GM21390 (cell line): ENCODE measurements at regions not wholly inside any gene's neighbourhood (a gene's known extent, or its start where the extent isn't known, plus 50 kb on each side); places are given as distances from the start of the nearest gene placed in this dataset.

ENCODE experiments used
- ATAC-seq: cut with Tn5 transposase; IDR thresholded peaks from one replicate; pipeline ENCODE4 v1.9.1; 2021; ENCODE audit not compliant: unreplicated experiment

GRCh38 chr5:61596265-61596664 is 264.2 kb downstream of the ZSWIM6 start:
- ATAC-seq, result no peak

- no peak for ATAC-seq
These were observed 265.6 kb downstream of the ZSWIM6 start for GRCh38 chr5:61597684-61598083.

GRCh38 chr5:61598126-61598525 is 266.1 kb downstream of the ZSWIM6 start:
- ATAC-seq, result no peak

GRCh38 chr5:61599370-61600122 is 267.5 kb downstream of the ZSWIM6 start:
- ATAC-seq, result no peak

GRCh38 chr5:61600123-61600444 is 268.0 kb downstream of the ZSWIM6 start:
- no peak for ATAC-seq

GRCh38 chr5:61600945-61601511 is 269.0 kb downstream of the ZSWIM6 start:
- no peak for ATAC-seq

- no peak for ATAC-seq
These were observed 271.3 kb downstream of the ZSWIM6 start for GRCh38 chr5:61603211-61603908.

GRCh38 chr5:61604076-61605025 is 272.3 kb downstream of the ZSWIM6 start:
- no peak for ATAC-seq

- no peak for ATAC-seq
These were observed 278.0 kb downstream of the ZSWIM6 start for GRCh38 chr5:61609840-61610677.

- ATAC-seq, result no peak
These were observed 278.6 kb downstream of the ZSWIM6 start for GRCh38 chr5:61610678-61611024.

GRCh38 chr5:61612431-61612830 is 280.4 kb downstream of the ZSWIM6 start:
- no peak for ATAC-seq

GRCh38 chr5:61613679-61614078 is 281.6 kb downstream of the ZSWIM6 start:
- no peak for ATAC-seq

GRCh38 chr5:61614606-61615005 is 282.5 kb downstream of the ZSWIM6 start:
- ATAC-seq, result no peak

- ATAC-seq, result no peak
These were observed 285.0 kb downstream of the ZSWIM6 start for GRCh38 chr5:61617039-61617438.

GRCh38 chr5:61617995-61618525 is 286.0 kb downstream of the ZSWIM6 start:
- ATAC-seq, result no peak

GRCh38 chr5:61618577-61618976 is 286.5 kb downstream of the ZSWIM6 start:
- no peak for ATAC-seq

GRCh38 chr5:61619289-61619688 is 287.2 kb downstream of the ZSWIM6 start:
- ATAC-seq, result no peak

GRCh38 chr5:61619777-61620518 is 287.9 kb downstream of the ZSWIM6 start:
- no peak for ATAC-seq

GRCh38 chr5:61620699-61621182 is 288.7 kb downstream of the ZSWIM6 start:
- no peak for ATAC-seq
